T-helper 2 cell treated with Interferon-gamma antibody and Interleukin-4, amounts not matched to agents 5 μg/mL and 100 μg/mL, for 36 hours (primary cell): ENCODE measurements at regions not wholly inside any gene's neighbourhood (a gene's known extent, or its start where the extent isn't known, plus 50 kb on each side); places are given as distances from the start of the nearest gene placed in this dataset.

Experiments
- DNase-seq: peaks from one replicate; pipeline ENCODE4 v3.0.0; 2021; ENCODE audit warnings: low spot score
- H3K27ac Mint-ChIP-seq: one replicate; pipeline ENCODE4 v1.8.0; 2021; ENCODE audit warnings: mild to moderate bottlenecking, mixed read lengths
- H3K27me3 Mint-ChIP-seq: one replicate; pipeline ENCODE4 v1.8.0; 2021; ENCODE audit warnings: low read depth, mixed read lengths
- H3K36me3 Mint-ChIP-seq: one replicate; pipeline ENCODE4 v1.8.0; 2021; ENCODE audit warnings: low read depth, mixed read lengths
- H3K4me1 Mint-ChIP-seq: one replicate; pipeline ENCODE4 v1.8.0; 2021; ENCODE audit warnings: low read depth, mixed read lengths
- H3K4me3 Mint-ChIP-seq: one replicate; pipeline ENCODE4 v1.8.0; 2022; ENCODE audit warnings: mild to moderate bottlenecking, moderate library complexity, mixed read lengths
- H3K9me3 Mint-ChIP-seq: one replicate; pipeline ENCODE4 v1.8.0; 2021; ENCODE audit warnings: mixed read lengths

- Mint-ChIP-seq H3K4me1 (no peaks in the 10 kb centered on the region), H3K27ac (no peak overlapping the region), H3K27me3 (no peaks in the 10 kb centered on the region), H3K4me3 (no peak overlapping the region), H3K36me3 (peaks cover 37% of the 10 kb centered on the region), H3K9me3 (peaks cover 6% of the 10 kb centered on the region)
- DNase-seq = no peak
Measured at GRCh38 chr22:26779929-26780328, 122.5 kb downstream of the MIAT start.

GRCh38 chr22:26780521-26780920 lies 123.1 kb downstream of the MIAT start:
- Mint-ChIP-seq H3K27ac (no peak overlapping the region), H3K36me3 (peaks cover 37% of the 10 kb centered on the region), H3K4me3 (no peak overlapping the region), H3K9me3 (peaks cover 6% of the 10 kb centered on the region), H3K4me1 (peaks cover 2% of the 10 kb centered on the region), H3K27me3 (no peaks in the 10 kb centered on the region)
- no peak for DNase-seq

- Mint-ChIP-seq H3K27ac (no peak overlapping the region), H3K27me3 (no peaks in the 10 kb centered on the region), H3K9me3 (peaks cover 6% of the 10 kb centered on the region), H3K4me1 (peaks cover 3% of the 10 kb centered on the region), H3K4me3 (no peak overlapping the region), H3K36me3 (peaks cover 32% of the 10 kb centered on the region)
- no peak for DNase-seq
Measured at GRCh38 chr22:26781062-26781461, 123.7 kb downstream of the MIAT start.

DNA sequence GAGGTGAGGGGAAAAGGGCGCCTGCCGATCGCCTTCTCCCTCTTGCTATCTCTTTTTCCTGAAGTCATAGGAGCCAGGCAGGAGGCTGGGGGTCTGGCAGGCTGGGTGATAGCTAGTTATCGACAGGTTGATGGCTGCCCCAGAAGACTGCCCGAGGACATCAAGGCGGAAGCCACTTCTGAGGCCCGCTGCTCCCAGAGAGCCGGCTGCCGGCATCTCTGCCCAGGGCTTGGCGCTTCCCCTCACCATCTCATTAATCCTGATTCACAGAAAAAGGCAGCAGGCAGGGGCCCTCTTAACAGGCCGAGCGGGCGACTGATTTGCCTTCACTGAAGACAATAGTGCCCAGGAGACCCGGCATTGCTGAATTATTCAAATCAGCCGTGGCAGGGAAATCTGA lies 124.2 kb downstream of the MIAT start:
- Mint-ChIP-seq H3K4me3 (no peak overlapping the region), H3K36me3 (peaks cover 32% of the 10 kb centered on the region), H3K27me3 (no peaks in the 10 kb centered on the region), H3K27ac (no peak overlapping the region), H3K9me3 (peaks cover 6% of the 10 kb centered on the region), H3K4me1 (peaks cover 3% of the 10 kb centered on the region)
- no peak for DNase-seq

DNA sequence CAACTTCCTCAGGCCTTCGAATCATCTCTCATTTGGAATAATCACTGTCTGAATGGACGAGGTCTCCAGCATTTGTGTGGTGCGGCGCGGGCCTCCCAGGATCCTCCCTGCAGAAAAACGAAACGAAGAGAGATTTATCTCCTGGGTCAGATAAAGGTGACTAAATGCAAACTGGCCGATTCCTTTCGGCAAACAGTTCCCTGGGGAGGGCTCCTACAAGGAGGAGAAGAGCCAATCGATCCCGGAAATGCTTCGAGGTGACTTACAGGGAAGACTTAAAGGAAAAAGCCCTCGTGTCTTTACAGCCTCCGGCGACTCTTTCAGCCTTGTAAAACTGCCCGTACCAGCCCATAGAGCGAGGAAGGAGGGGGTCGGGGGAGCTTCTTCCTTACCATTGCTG lies 126.5 kb downstream of the MIAT start:
- DNase-seq = no peak
- H3K4me1 Mint-ChIP-seq = peaks cover 3% of the 10 kb centered on the region
- H3K9me3 Mint-ChIP-seq = peaks cover 6% of the 10 kb centered on the region
- no peaks in the 10 kb centered on the region for H3K27me3 Mint-ChIP-seq
- no peak overlapping the region for H3K4me3 Mint-ChIP-seq
- no peak overlapping the region for H3K27ac Mint-ChIP-seq
- peaks cover 20% of the 10 kb centered on the region for H3K36me3 Mint-ChIP-seq

GRCh38 chr22:26784772-26785171 lies 127.4 kb downstream of the MIAT start:
- Mint-ChIP-seq H3K4me1 (peaks cover 3% of the 10 kb centered on the region), H3K36me3 (peaks cover 13% of the 10 kb centered on the region), H3K9me3 (peaks cover 2% of the 10 kb centered on the region), H3K27me3 (no peaks in the 10 kb centered on the region), H3K4me3 (no peak overlapping the region), H3K27ac (no peak overlapping the region)
- no peak for DNase-seq

DNA sequence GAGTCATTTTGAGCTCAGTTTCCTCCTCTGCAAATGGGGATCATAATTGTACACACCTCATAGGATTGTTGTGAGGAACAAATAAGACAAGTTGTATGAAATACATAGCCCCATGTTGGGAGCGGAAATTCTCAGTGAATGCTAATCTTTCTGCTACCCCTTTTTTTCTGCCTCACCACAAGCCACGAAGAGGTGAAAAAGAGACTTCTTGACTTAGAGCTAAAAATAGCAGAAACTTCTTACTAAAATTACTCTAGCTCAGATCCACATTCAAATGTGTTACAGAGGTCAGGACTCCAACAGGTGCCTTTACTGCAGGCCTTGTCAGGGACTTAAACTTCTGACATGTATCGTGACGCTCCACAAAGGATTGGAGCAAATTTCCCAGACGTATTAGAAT lies 128.5 kb downstream of the MIAT start:
- Mint-ChIP-seq H3K9me3 (no peaks in the 10 kb centered on the region), H3K27me3 (no peaks in the 10 kb centered on the region), H3K4me3 (no peak overlapping the region), H3K27ac (no peak overlapping the region), H3K36me3 (peaks cover 4% of the 10 kb centered on the region), H3K4me1 (peaks cover 3% of the 10 kb centered on the region)
- no peak for DNase-seq

GRCh38 chr22:26786398-26786797 lies 129.0 kb downstream of the MIAT start:
- no peaks in the 10 kb centered on the region for H3K9me3 Mint-ChIP-seq
- no peak overlapping the region for H3K4me3 Mint-ChIP-seq
- H3K27me3 Mint-ChIP-seq = no peaks in the 10 kb centered on the region
- no peak for DNase-seq
- peaks cover 4% of the 10 kb centered on the region for H3K36me3 Mint-ChIP-seq
- no peak overlapping the region for H3K27ac Mint-ChIP-seq
- H3K4me1 Mint-ChIP-seq = peaks cover 3% of the 10 kb centered on the region

GRCh38 chr22:26789951-26790350 lies 132.6 kb downstream of the MIAT start:
- Mint-ChIP-seq H3K27ac (no peak overlapping the region), H3K9me3 (no peaks in the 10 kb centered on the region), H3K36me3 (no peaks in the 10 kb centered on the region), H3K27me3 (no peaks in the 10 kb centered on the region), H3K4me3 (no peak overlapping the region), H3K4me1 (peaks cover 3% of the 10 kb centered on the region)
- no peak for DNase-seq

DNA sequence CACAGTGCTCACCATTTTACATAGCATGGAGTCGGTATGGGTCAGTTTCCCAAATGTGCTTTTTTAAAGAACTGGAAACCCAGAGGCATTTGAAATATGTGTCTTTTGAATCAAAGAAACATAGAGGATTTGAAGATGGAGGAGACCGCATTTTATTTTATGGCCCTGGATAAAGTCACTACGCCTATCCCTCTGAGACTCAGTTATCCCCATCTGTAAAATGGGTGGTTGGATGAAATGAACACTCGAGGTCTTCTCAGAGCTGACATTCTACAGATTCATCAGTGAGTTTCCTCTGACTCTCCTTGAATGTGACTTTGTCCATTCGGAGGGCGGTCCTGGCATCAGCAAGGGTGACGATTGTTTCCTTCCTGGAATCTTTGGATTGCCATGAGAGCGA lies 135.1 kb downstream of the MIAT start:
- no peaks in the 10 kb centered on the region for H3K4me1 Mint-ChIP-seq
- H3K27me3 Mint-ChIP-seq = no peaks in the 10 kb centered on the region
- no peaks in the 10 kb centered on the region for H3K36me3 Mint-ChIP-seq

GRCh38 chr22:26796785-26797184 lies 139.4 kb downstream of the MIAT start:
- Mint-ChIP-seq H3K36me3 (no peaks in the 10 kb centered on the region), H3K9me3 (no peaks in the 10 kb centered on the region), H3K27me3 (no peaks in the 10 kb centered on the region), H3K4me3 (no peak overlapping the region), H3K27ac (no peak overlapping the region), H3K4me1 (no peaks in the 10 kb centered on the region)
- no peak for DNase-seq

More for the DNA sequence above, 135.1 kb downstream of the MIAT start:
- no peaks in the 10 kb centered on the region for H3K9me3 Mint-ChIP-seq
- no peak for DNase-seq
- H3K4me3 Mint-ChIP-seq = no peak overlapping the region
- no peak overlapping the region for H3K27ac Mint-ChIP-seq

DNA sequence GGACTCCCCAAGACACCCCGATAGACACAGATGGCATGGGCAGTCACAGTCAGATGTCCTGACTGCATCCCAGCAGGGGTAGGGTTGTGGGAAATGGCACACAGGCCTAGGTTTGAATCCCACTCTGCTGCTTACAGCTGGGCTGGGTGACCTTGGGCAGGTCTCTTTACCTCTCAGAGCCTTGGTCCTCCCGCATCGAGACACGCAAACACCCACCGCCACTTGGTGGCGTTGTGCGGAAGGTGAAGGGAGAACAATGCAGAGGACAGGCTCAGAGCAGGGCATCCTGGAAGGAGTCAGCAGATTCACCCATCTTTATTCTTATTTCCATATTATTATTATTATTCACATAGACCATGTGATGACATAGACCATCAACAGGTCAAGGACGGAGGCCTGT lies 140.5 kb downstream of the MIAT start:
- Mint-ChIP-seq H3K9me3 (no peaks in the 10 kb centered on the region), H3K4me1 (no peaks in the 10 kb centered on the region), H3K36me3 (no peaks in the 10 kb centered on the region), H3K4me3 (no peak overlapping the region), H3K27me3 (no peaks in the 10 kb centered on the region), H3K27ac (no peak overlapping the region)
- DNase-seq = no peak

- Mint-ChIP-seq H3K9me3 (no peaks in the 10 kb centered on the region), H3K4me1 (no peaks in the 10 kb centered on the region), H3K36me3 (no peaks in the 10 kb centered on the region), H3K27ac (no peak overlapping the region), H3K27me3 (no peaks in the 10 kb centered on the region), H3K4me3 (no peak overlapping the region)
- no peak for DNase-seq
Measured at GRCh38 chr22:26798462-26799065, 141.2 kb downstream of the MIAT start.

DNA sequence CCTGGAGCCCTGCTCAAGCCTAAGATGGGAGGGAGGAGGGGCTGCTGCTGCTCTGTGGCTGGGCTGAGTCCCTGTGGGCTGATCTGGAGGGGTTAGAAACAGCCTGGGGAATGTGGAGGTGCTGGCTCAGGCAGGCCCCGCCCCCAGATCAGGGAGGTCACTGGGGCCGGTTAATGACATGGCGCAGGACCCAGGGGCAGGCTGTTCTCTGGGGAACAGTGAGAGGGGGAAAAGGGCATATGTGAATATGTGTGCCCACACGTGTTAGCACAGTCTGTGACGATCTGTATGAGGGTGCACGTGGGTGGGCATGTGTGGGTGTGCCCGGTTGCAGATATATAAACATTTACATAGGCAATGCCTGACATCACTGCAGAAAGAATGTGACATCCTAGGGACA lies 143.5 kb downstream of the MIAT start:
- Mint-ChIP-seq H3K4me1 (no peaks in the 10 kb centered on the region), H3K36me3 (no peaks in the 10 kb centered on the region), H3K9me3 (no peaks in the 10 kb centered on the region), H3K4me3 (no peak overlapping the region), H3K27ac (no peak overlapping the region), H3K27me3 (no peaks in the 10 kb centered on the region)
- DNase-seq = no peak

GRCh38 chr22:26801449-26801848 lies 144.1 kb downstream of the MIAT start:
- Mint-ChIP-seq H3K27ac (no peak overlapping the region), H3K4me3 (no peak overlapping the region), H3K9me3 (no peaks in the 10 kb centered on the region), H3K27me3 (no peaks in the 10 kb centered on the region), H3K4me1 (no peaks in the 10 kb centered on the region), H3K36me3 (no peaks in the 10 kb centered on the region)
- no peak for DNase-seq
